Esophagus muscularis mucosa (tissue), 4 donors: ENCODE measurements at regions not wholly inside any gene's neighbourhood (a gene's known extent, or its start where the extent isn't known, plus 50 kb on each side); places are given as distances from the start of the nearest gene placed in this dataset.

Source experiments
- DNase-seq: peaks from one replicate; pipeline ENCODE4 v3.0.0-alpha.2; 2017; ENCODE audit errors: extremely low spot score
- H3K27ac ChIP-seq, 4 donors: fragments of 200-600 bp; sonication (generic); replicated peaks in 1 of 4; 1 replicate in 3 of 4; 2 replicates in 1 of 4; pipeline ENCODE4 v1.5.1; 2016 to 2019; ENCODE audit warnings: mild to moderate bottlenecking in 1 of 4
- H3K27me3 ChIP-seq, 4 donors: fragments of 200-600 bp; sonication (generic); one replicate each; pipeline versions ENCODE4 v1.5.1 to v1.6.0; 2016 to 2019
- H3K36me3 ChIP-seq, 4 donors: fragments of 200-600 bp; sonication (generic); one replicate each; pipeline ENCODE4 v1.5.1; 2016 to 2019
- H3K4me1 ChIP-seq, 4 donors: fragments of 200-600 bp; sonication (generic); one replicate each; pipeline ENCODE4 v1.5.1; 2016 to 2019
- H3K4me3 ChIP-seq, 4 donors: fragments of 200-600 bp; sonication (generic); 1 replicate in 2 of 4; 2 replicates in 2 of 4; pipeline ENCODE4 v1.5.1; 2016 to 2019; ENCODE audit warnings: mild to moderate bottlenecking in 4 of 4, moderate library complexity in 1 of 4
- H3K9me3 ChIP-seq, 4 donors: fragments of 200-600 bp; sonication (generic); 1 replicate in 3 of 4; 2 replicates in 1 of 4; pipeline ENCODE4 v1.5.1; 2016 to 2019
- CTCF ChIP-seq, 3 experiments: fragments of 200-600 bp in 2 of 3; fragments of 450-650 bp in 1 of 3; sonication (generic) in 2 of 3; IDR thresholded peaks; one replicate each; pipeline ENCODE4 v1.5.1; 2017 to 2019; ENCODE audit warnings: antibody characterized with exemption in 3 of 3, mild to moderate bottlenecking in 2 of 3, moderate library complexity in 1 of 3
- EP300 ChIP-seq: sonication (generic); formaldehyde crosslinking; IDR thresholded peaks from one replicate; pipeline ENCODE4 v1.6.1; 2017; ENCODE audit warnings: antibody characterized with exemption
- POLR2A ChIP-seq: fragments of 450-650 bp; IDR thresholded peaks from one replicate; pipeline ENCODE4 v1.6.1; 2017; ENCODE audit warnings: antibody characterized with exemption, moderate library complexity, mild to moderate bottlenecking, low read depth
- POLR2AphosphoS5 ChIP-seq, 2 donors: sonication (generic); formaldehyde crosslinking; IDR thresholded peaks; one replicate each; pipeline ENCODE4 v1.6.1; 2017; ENCODE audit warnings: antibody characterized with exemption in 2 of 2
- WGBS: methylation state at CpG from one replicate; pipeline ENCODE4 v1.1.5; 2018; 5-methylcytosine and 5-hydroxymethylcytosine counted together
- intact Hi-C: fragments of 100-400 bp; cut with DNase I; formaldehyde crosslinking; loops from one replicate; pipeline ENCODE4 v1.15.1; 2023

GRCh38 chr11:96470521-96470920 is 80.7 kb downstream of the JRKL start:
- H3K27ac ChIP-seq = no peak overlapping the region
- TF ChIP-seq POLR2A = no peak
- TF ChIP-seq POLR2AphosphoS5 (IDR thresholded peaks at IDR 0.05) = no peak
- TF ChIP-seq EP300 = no peak
- no peak for TF ChIP-seq CTCF (IDR thresholded peaks at IDR 0.05)
- peaks cover 0 to 10% (median 5%) of the 10 kb centered on the region in 4 donors for H3K9me3 ChIP-seq
- H3K4me3 ChIP-seq = no peak overlapping the region
- intact Hi-C loops = no loop called here
- H3K27me3 ChIP-seq = peaks cover 0 to 7% (median 0%) of the 10 kb centered on the region in 4 donors
- no peak for DNase-seq
- 64% methylated on average over 1 of the region's 1 CpG for WGBS
- no peaks in the 10 kb centered on the region for H3K36me3 ChIP-seq
- H3K4me1 ChIP-seq = no peaks in the 10 kb centered on the region

GRCh38 chr11:96472085-96472484 is 82.3 kb downstream of the JRKL start:
- Histone ChIP-seq H3K4me1 (no peaks in the 10 kb centered on the region), H3K9me3 (peaks cover 0 to 10% (median 5%) of the 10 kb centered on the region in 4 donors), H3K27ac (no peak overlapping the region), H3K4me3 (no peak overlapping the region), H3K36me3 (no peaks in the 10 kb centered on the region), H3K27me3 (peaks cover 0 to 7% (median 0%) of the 10 kb centered on the region in 4 donors)
- DNase-seq = no peak
- TF ChIP-seq EP300 (no peak), CTCF (IDR thresholded peaks at IDR 0.05) (no peak), POLR2A (no peak)
- intact Hi-C loops = no loop called here
- 80% methylated on average over 1 of the region's 1 CpG for WGBS

- H3K4me1 ChIP-seq = no peaks in the 10 kb centered on the region
- no peaks in the 10 kb centered on the region for H3K36me3 ChIP-seq
- intact Hi-C loops = no loop called here
- peaks cover 0 to 7% (median 0%) of the 10 kb centered on the region in 4 donors for H3K27me3 ChIP-seq
- no peak overlapping the region for H3K4me3 ChIP-seq
- peaks cover 0 to 14% (median 5%) of the 10 kb centered on the region in 4 donors for H3K9me3 ChIP-seq
- WGBS = 91% methylated on average over 1 of the region's 1 CpG
- DNase-seq = no peak
- H3K27ac ChIP-seq = no peak overlapping the region
- TF ChIP-seq POLR2A (no peak), CTCF (IDR thresholded peaks at IDR 0.05) (no peak), EP300 (no peak), POLR2AphosphoS5 (IDR thresholded peaks at IDR 0.05) (no peak)
Observed at GRCh38 chr11:96474263-96474662, 84.5 kb downstream of the JRKL start.

GRCh38 chr11:96481204-96481603 is 91.4 kb downstream of the JRKL start:
- Histone ChIP-seq H3K27me3 (no peaks in the 10 kb centered on the region), H3K36me3 (no peaks in the 10 kb centered on the region), H3K4me3 (no peak overlapping the region), H3K4me1 (peaks cover 12 to 35% (median 31%) of the 10 kb centered on the region in 4 donors), H3K27ac (no peak overlapping the region), H3K9me3 (peaks cover 0 to 4% (median 0%) of the 10 kb centered on the region in 4 donors)
- WGBS = 26% methylated on average over 1 of the region's 1 CpG
- no peak for DNase-seq
- no peak for TF ChIP-seq POLR2AphosphoS5 (IDR thresholded peaks at IDR 0.05)
- TF ChIP-seq EP300 = no peak
- no peak for TF ChIP-seq POLR2A
- TF ChIP-seq CTCF (IDR thresholded peaks at IDR 0.05) = no peak
- intact Hi-C loops = no loop called here

- Histone ChIP-seq H3K4me1 (peaks cover 12 to 35% (median 31%) of the 10 kb centered on the region in 4 donors), H3K27ac (no peak overlapping the region), H3K9me3 (peaks cover 0 to 4% (median 0%) of the 10 kb centered on the region in 4 donors), H3K27me3 (no peaks in the 10 kb centered on the region), H3K36me3 (no peaks in the 10 kb centered on the region), H3K4me3 (no peak overlapping the region)
- intact Hi-C loops = no loop called here
- TF ChIP-seq EP300 (no peak), POLR2A (no peak), CTCF (IDR thresholded peaks at IDR 0.05) (no peak), POLR2AphosphoS5 (IDR thresholded peaks at IDR 0.05) (no peak)
- no peak for DNase-seq
- WGBS = 10% methylated on average over 1 of the region's 1 CpG
Observed at GRCh38 chr11:96481771-96482170, 92.0 kb downstream of the JRKL start.
